H9 (cell line): ENCODE measurements at regions not wholly inside any gene's neighbourhood (a gene's known extent, or its start where the extent isn't known, plus 50 kb on each side); places are given as distances from the start of the nearest gene placed in this dataset.

Experiments
- DNase-seq: peaks from one replicate; pipeline ENCODE4 v3.0.0-alpha.2; 2017
- H2AFZ ChIP-seq: one replicate; pipeline ENCODE4 v1.6.1; 2013; ENCODE audit warnings: mild to moderate bottlenecking, low read length, control low read depth, moderate library complexity
- H2AK5ac ChIP-seq: 2 replicates; pipeline ENCODE4 v1.6.1; 2013; ENCODE audit warnings: low read length, control low read depth, mixed read lengths; ENCODE audit not compliant: insufficient read length
- H2BK120ac ChIP-seq: one replicate; pipeline ENCODE4 v1.6.1; 2013; ENCODE audit warnings: low read depth, mild to moderate bottlenecking, low read length, control low read depth, inconsistent platforms; ENCODE audit not compliant: poor library complexity, severe bottlenecking
- H2BK12ac ChIP-seq: 2 replicates; pipeline ENCODE4 v1.6.1; 2013; ENCODE audit warnings: low read length, control low read depth, mixed read lengths, low read depth; ENCODE audit not compliant: insufficient read length
- H2BK15ac ChIP-seq: 2 replicates; pipeline ENCODE4 v1.6.1; 2013; ENCODE audit warnings: low read depth, low read length, control low read depth
- H2BK20ac ChIP-seq: one replicate; pipeline ENCODE4 v1.6.1; 2013; ENCODE audit warnings: low read depth, mild to moderate bottlenecking, low read length, control low read depth, inconsistent platforms; ENCODE audit not compliant: poor library complexity, severe bottlenecking
- H2BK5ac ChIP-seq: 2 replicates; pipeline ENCODE4 v1.6.1; 2013; ENCODE audit warnings: low read length, control low read depth, mixed read lengths; ENCODE audit not compliant: insufficient read length
- H3K14ac ChIP-seq: 2 replicates; pipeline ENCODE4 v1.6.1; 2013; ENCODE audit warnings: low read length, control low read depth; ENCODE audit not compliant: insufficient read depth
- H3K18ac ChIP-seq: 2 replicates; pipeline ENCODE4 v1.6.1; 2013; ENCODE audit warnings: low read depth, mild to moderate bottlenecking, mixed read lengths, low read length, control low read depth; ENCODE audit not compliant: insufficient read length
- H3K23ac ChIP-seq: 2 replicates; pipeline ENCODE4 v1.6.1; 2013; ENCODE audit warnings: low read length, control low read depth, mixed read lengths, low read depth; ENCODE audit not compliant: insufficient read length
- H3K23me2 ChIP-seq: 2 replicates; pipeline ENCODE4 v1.6.1; 2013; ENCODE audit warnings: low read depth, mild to moderate bottlenecking, mixed read lengths, low read length, control low read depth; ENCODE audit not compliant: insufficient read length, poor library complexity, severe bottlenecking
- H3K27ac ChIP-seq: 2 replicates; pipeline ENCODE4 v1.5.1; 2013; ENCODE audit warnings: low read length, control low read depth, mixed read lengths, low read depth; ENCODE audit not compliant: insufficient read length
- H3K27me3 ChIP-seq: 2 replicates; pipeline ENCODE4 v1.6.1; 2013; ENCODE audit warnings: low read length, control low read depth, inconsistent platforms; ENCODE audit not compliant: insufficient read depth
- H3K4ac ChIP-seq: 2 replicates; pipeline ENCODE4 v1.6.1; 2013; ENCODE audit warnings: low read depth, mild to moderate bottlenecking, control low read depth, inconsistent platforms, low read length, moderate library complexity
- H3K4me1 ChIP-seq: 2 replicates; pipeline ENCODE4 v1.6.1; 2013; ENCODE audit warnings: low read length, control low read depth, inconsistent platforms; ENCODE audit not compliant: insufficient read depth
- H3K4me2 ChIP-seq: 2 replicates; pipeline ENCODE4 v1.6.1; 2013; ENCODE audit warnings: low read length, control low read depth, mixed read lengths; ENCODE audit not compliant: insufficient read length, insufficient read depth
- H3K56ac ChIP-seq: 2 replicates; pipeline ENCODE4 v1.6.1; 2013; ENCODE audit warnings: low read depth, mild to moderate bottlenecking, mixed read lengths, low read length, control low read depth; ENCODE audit not compliant: insufficient read length
- H3K79me1 ChIP-seq: 2 replicates; pipeline ENCODE4 v1.6.1; 2013; ENCODE audit warnings: low read depth, mild to moderate bottlenecking, moderate library complexity, low read length, control low read depth, inconsistent platforms; ENCODE audit not compliant: insufficient read depth, poor library complexity, severe bottlenecking
- H3K79me2 ChIP-seq: 2 replicates; pipeline ENCODE4 v1.6.1; 2013; ENCODE audit warnings: low read length, control low read depth, inconsistent platforms; ENCODE audit not compliant: insufficient read depth
- H3K9ac ChIP-seq: 2 replicates; pipeline ENCODE4 v1.6.1; 2013; ENCODE audit warnings: low read length, control low read depth, mixed read lengths; ENCODE audit not compliant: insufficient read length; ENCODE audit errors: extremely low read depth
- H3K9me3 ChIP-seq: one replicate; pipeline ENCODE4 v1.6.1; 2013; ENCODE audit warnings: low read depth, low read length, inconsistent platforms; ENCODE audit not compliant: control insufficient read depth
- H3T11ph ChIP-seq: one replicate; pipeline ENCODE4 v1.6.1; 2013; ENCODE audit warnings: mild to moderate bottlenecking, low read length, control low read depth, inconsistent platforms
- H4K20me1 ChIP-seq: one replicate; pipeline ENCODE4 v1.6.1; 2013; ENCODE audit not compliant: control insufficient read depth, insufficient read length, insufficient read depth
- H4K5ac ChIP-seq: 2 replicates; pipeline ENCODE4 v1.6.1; 2013; ENCODE audit warnings: low read depth, mild to moderate bottlenecking, mixed read lengths, low read length, control low read depth; ENCODE audit not compliant: insufficient read length
- H4K8ac ChIP-seq: replicated peaks from 2 replicates; pipeline ENCODE4 v1.6.1; 2013; ENCODE audit warnings: low read length, control low read depth, mixed read lengths, low read depth; ENCODE audit not compliant: insufficient read length
- H4K91ac ChIP-seq: 2 replicates; pipeline ENCODE4 v1.6.1; 2013; ENCODE audit warnings: low read depth, mild to moderate bottlenecking, moderate library complexity, mixed read lengths, low read length, control low read depth; ENCODE audit not compliant: insufficient read length
- H3K27ac Mint-ChIP-seq, 3 experiments: 2 replicates in 2 of 3; 3 replicates in 1 of 3; pipeline ENCODE4 v1.8.0; 2020 to 2021; ENCODE audit warnings: mixed read lengths in 3 of 3, mild to moderate bottlenecking in 1 of 3, moderate library complexity in 1 of 3
- H3K27me3 Mint-ChIP-seq: 2 replicates; pipeline ENCODE4 v1.8.0; 2021; ENCODE audit warnings: low read depth, mild to moderate bottlenecking, moderate library complexity, mixed read lengths
- H3K36me3 Mint-ChIP-seq, 3 experiments: 2 replicates in 2 of 3; 3 replicates in 1 of 3; pipeline ENCODE4 v1.8.0; 2020 to 2021; ENCODE audit warnings: low read depth in 3 of 3, mixed read lengths in 3 of 3; ENCODE audit not compliant: insufficient read depth in 1 of 3
- H3K4me1 Mint-ChIP-seq, 2 experiments: 2 replicates each; pipeline ENCODE4 v1.8.0; 2020; ENCODE audit warnings: mixed read lengths in 2 of 2
- H3K4me3 Mint-ChIP-seq, 2 experiments: 2 replicates in 1 of 2; 3 replicates in 1 of 2; pipeline ENCODE4 v1.8.0; 2020 to 2021; ENCODE audit warnings: mild to moderate bottlenecking in 2 of 2, mixed read lengths in 2 of 2, moderate library complexity in 1 of 2
- H3K9me3 Mint-ChIP-seq, 2 experiments: 2 replicates in 1 of 2; 3 replicates in 1 of 2; pipeline ENCODE4 v1.8.0; 2020; ENCODE audit warnings: mild to moderate bottlenecking in 2 of 2, mixed read lengths in 2 of 2, moderate library complexity in 1 of 2
- CTCF ChIP-seq: fragments of 200-600 bp; sonication (generic); conservative IDR thresholded peaks from 3 replicates; pipeline ENCODE4 v1.8.0; 2021; ENCODE audit warnings: antibody characterized with exemption, mild to moderate bottlenecking
- WGBS: extraction: QIAGEN DNeasy Blood & Tissue Kit; methylation state at CpG from one replicate; pipeline ENCODE4 v1.1.7; 2013; ENCODE audit warnings: missing lambda C conversion rate, low lambda C conversion rate, mixed read lengths; ENCODE audit not compliant: insufficient read length; ENCODE audit errors: extremely low coverage; 5-methylcytosine and 5-hydroxymethylcytosine counted together

- no peaks in the 10 kb centered on the region for H3K79me1 ChIP-seq
- no peak overlapping the region for H2BK20ac ChIP-seq
- H3K23me2 ChIP-seq, result no peaks in the 10 kb centered on the region
- no peaks in the 10 kb centered on the region for H4K20me1 ChIP-seq
- H3K14ac ChIP-seq, result no peak overlapping the region
- H3K27ac Mint-ChIP-seq, result no peak overlapping the region
- H4K8ac ChIP-seq, result no peak overlapping the region
- no peak overlapping the region for H4K5ac ChIP-seq
- H2BK12ac ChIP-seq, result no peak overlapping the region
- no peak overlapping the region for H3K23ac ChIP-seq
- H2BK5ac ChIP-seq, result no peak overlapping the region
- H3K4me1 Mint-ChIP-seq, result no peaks in the 10 kb centered on the region
- H2AFZ ChIP-seq, result no peak overlapping the region
- H2BK120ac ChIP-seq, result no peak overlapping the region
- no peak overlapping the region for H3K4me3 Mint-ChIP-seq
- no peak overlapping the region for H3K9ac ChIP-seq
- H3K18ac ChIP-seq, result no peak overlapping the region
- no peak for TF ChIP-seq CTCF
- H3T11ph ChIP-seq, result no peak overlapping the region
- H3K27me3 ChIP-seq, result no peaks in the 10 kb centered on the region
- H4K91ac ChIP-seq, result no peak overlapping the region
- peaks cover 21 to 26% of the 10 kb centered on the region in 2 experiments for H3K9me3 Mint-ChIP-seq
- no peak overlapping the region for H3K27ac ChIP-seq
- no CpG with 5 or more reads among the region's 2 CpGs for WGBS
- no peaks in the 10 kb centered on the region for H3K79me2 ChIP-seq
- no peak overlapping the region for H3K4me2 ChIP-seq
- no peak for DNase-seq
- H3K9me3 ChIP-seq, result no peaks in the 10 kb centered on the region
- peaks cover 2 to 17% (median 4%) of the 10 kb centered on the region in 3 experiments; a peak in 5 of 7 replicates for H3K36me3 Mint-ChIP-seq
- H2AK5ac ChIP-seq, result no peak overlapping the region
- H2BK15ac ChIP-seq, result no peak overlapping the region
- no peaks in the 10 kb centered on the region for H3K27me3 Mint-ChIP-seq
- H3K4me1 ChIP-seq, result no peaks in the 10 kb centered on the region
- no peak overlapping the region for H3K56ac ChIP-seq
- H3K4ac ChIP-seq, result no peak overlapping the region
Measured at GRCh38 chr3:66904336-66904735, 93.8 kb upstream of the KBTBD8 start.
